ENCODE measurements at regions not wholly inside any gene's neighbourhood (a gene's known extent, or its start where the extent isn't known, plus 50 kb on each side); places are given as distances from the start of the nearest gene placed in this dataset.

- BruUV-seq (replicated peaks), result no TSS peak
These were observed 304.2 kb upstream of the LMCD1 start for GRCh38 chr3:8197384-8197783.

DNA sequence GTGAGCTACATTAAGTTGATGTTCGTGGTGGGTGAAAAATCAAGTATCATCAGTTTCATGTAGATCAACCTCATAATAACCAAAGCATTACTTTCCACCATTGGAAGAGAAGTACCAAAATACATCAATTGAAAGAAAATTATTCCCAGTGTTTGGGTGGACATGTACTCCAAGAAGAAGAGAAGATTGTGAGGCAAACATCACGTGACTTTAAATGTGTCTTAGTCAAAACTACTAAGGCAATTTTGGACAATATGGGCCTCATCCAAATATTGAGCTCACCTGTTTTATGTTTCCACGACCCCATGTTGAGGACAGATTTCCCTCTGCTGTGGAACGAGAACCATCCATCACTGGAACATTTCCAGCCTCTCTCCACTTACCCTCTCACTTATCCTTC lies 303.0 kb upstream of the LMCD1 start:
- Histone ChIP-seq H3K9me3 (replicated peaks; ENCODE audit: control insufficient read depth, insufficient read depth, low read length) (no peaks in the 10 kb centered on the region), H3K9me1 (replicated peaks; ENCODE audit: control insufficient read depth, extremely low read depth, insufficient read depth, low read length) (no peaks in the 10 kb centered on the region), H3K4me3 (replicated peaks in 1 of 3; ENCODE audit: insufficient read depth in 1 of 3, low read depth in 1 of 3, low read length in 3 of 3) (no peak overlapping the region), H3K27ac (ENCODE audit: insufficient read depth, low read depth, low read length) (no peak overlapping the region), H4K20me1 (replicated peaks; ENCODE audit: control insufficient read depth, extremely low read depth, insufficient read depth, low read length) (no peaks in the 10 kb centered on the region), H3K4me2 (ENCODE audit: insufficient read depth, low read length) (no peak overlapping the region), H3K79me2 (ENCODE audit: control insufficient read depth, insufficient read depth, low read length) (no peaks in the 10 kb centered on the region), H3K27me3 (ENCODE audit: control insufficient read depth in 2 of 2, insufficient read depth in 2 of 2, low read length in 2 of 2) (no peaks in the 10 kb centered on the region), H3K36me3 (ENCODE audit: control insufficient read depth in 2 of 2, extremely low read depth in 1 of 2, insufficient read depth in 2 of 2, low read length in 2 of 2) (no peaks in the 10 kb centered on the region), H2AFZ (ENCODE audit: low read depth, low read length) (no peak overlapping the region), H3K9ac (replicated peaks; ENCODE audit: extremely low read depth, insufficient read depth, low read length) (no peak overlapping the region), H3K4me1 (ENCODE audit: control insufficient read depth, extremely low read depth, insufficient read depth, low read length) (no peaks in the 10 kb centered on the region)
- TF ChIP-seq, protein P1, sequence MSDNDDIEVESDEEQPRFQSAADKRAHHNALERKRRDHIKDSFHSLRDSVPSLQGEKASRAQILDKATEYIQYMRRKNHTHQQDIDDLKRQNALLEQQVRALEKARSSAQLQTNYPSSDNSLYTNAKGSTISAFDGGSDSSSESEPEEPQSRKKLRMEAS (IDR thresholded peaks at IDR 0.05; ENCODE audit: insufficient read depth, insufficient read length), result no peak
- no peak for TF ChIP-seq JUN (IDR thresholded peaks at IDR 0.05; ENCODE audit: borderline replicate concordance, insufficient read depth, insufficient read length, low read depth)
- TF ChIP-seq, protein P2, sequence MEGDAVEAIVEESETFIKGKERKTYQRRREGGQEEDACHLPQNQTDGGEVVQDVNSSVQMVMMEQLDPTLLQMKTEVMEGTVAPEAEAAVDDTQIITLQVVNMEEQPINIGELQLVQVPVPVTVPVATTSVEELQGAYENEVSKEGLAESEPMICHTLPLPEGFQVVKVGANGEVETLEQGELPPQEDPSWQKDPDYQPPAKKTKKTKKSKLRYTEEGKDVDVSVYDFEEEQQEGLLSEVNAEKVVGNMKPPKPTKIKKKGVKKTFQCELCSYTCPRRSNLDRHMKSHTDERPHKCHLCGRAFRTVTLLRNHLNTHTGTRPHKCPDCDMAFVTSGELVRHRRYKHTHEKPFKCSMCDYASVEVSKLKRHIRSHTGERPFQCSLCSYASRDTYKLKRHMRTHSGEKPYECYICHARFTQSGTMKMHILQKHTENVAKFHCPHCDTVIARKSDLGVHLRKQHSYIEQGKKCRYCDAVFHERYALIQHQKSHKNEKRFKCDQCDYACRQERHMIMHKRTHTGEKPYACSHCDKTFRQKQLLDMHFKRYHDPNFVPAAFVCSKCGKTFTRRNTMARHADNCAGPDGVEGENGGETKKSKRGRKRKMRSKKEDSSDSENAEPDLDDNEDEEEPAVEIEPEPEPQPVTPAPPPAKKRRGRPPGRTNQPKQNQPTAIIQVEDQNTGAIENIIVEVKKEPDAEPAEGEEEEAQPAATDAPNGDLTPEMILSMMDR (IDR thresholded peaks at IDR 0.05; ENCODE audit: extremely low read depth in 1 of 2, insufficient read depth in 1 of 2, low read depth in 1 of 2, low read length in 2 of 2), result no peak
- no peak for TF ChIP-seq POLR2A (IDR thresholded peaks at IDR 0.05; ENCODE audit: low read depth, low read length)
- TF ChIP-seq EZH2 (IDR thresholded peaks at IDR 0.05; ENCODE audit: borderline replicate concordance, low read depth, low read length, severe bottlenecking), result no peak
- no peak for TF ChIP-seq MYC (IDR thresholded peaks at IDR 0.05; ENCODE audit: low read depth, low read length)
- TF ChIP-seq POLR2AphosphoS5 (IDR thresholded peaks at IDR 0.05; ENCODE audit: insufficient read depth, low read depth, low read length), result no peak
- TF ChIP-seq GATA2 (IDR thresholded peaks at IDR 0.05; ENCODE audit: insufficient read depth, insufficient read length, low read depth, low read length), result no peak
- no peak for TF ChIP-seq FOS (IDR thresholded peaks at IDR 0.05; ENCODE audit: borderline replicate concordance, insufficient read depth, low read length)
- ChIA-PET CTCF (no interaction called here), POLR2A (no interaction called here)
- intact Hi-C loops (cut with micrococcal nuclease) (no loop called here), dilution Hi-C loops (cut with MboI; ENCODE audit: extremely low pct_ligation_motif_present, low sequenced_read_pairs) (no loop called here)
- no peak for FAIRE-seq
- no peak for DNase-seq (ENCODE audit: low read depth, low spot score)
- no TSS peak for BruUV-seq (replicated peaks)

More at GRCh38 chr3:8197384-8197783, 304.2 kb upstream of the LMCD1 start:
- intact Hi-C loops (cut with micrococcal nuclease) (no loop called here), dilution Hi-C loops (cut with MboI; ENCODE audit: extremely low pct_ligation_motif_present, low sequenced_read_pairs) (no loop called here)
- Histone ChIP-seq H3K4me2 (ENCODE audit: insufficient read depth, low read length) (no peak overlapping the region), H3K9ac (replicated peaks; ENCODE audit: extremely low read depth, insufficient read depth, low read length) (no peak overlapping the region), H3K4me1 (ENCODE audit: control insufficient read depth, extremely low read depth, insufficient read depth, low read length) (no peaks in the 10 kb centered on the region), H2AFZ (ENCODE audit: low read depth, low read length) (no peak overlapping the region), H3K9me1 (replicated peaks; ENCODE audit: control insufficient read depth, extremely low read depth, insufficient read depth, low read length) (no peaks in the 10 kb centered on the region), H3K36me3 (ENCODE audit: control insufficient read depth in 2 of 2, extremely low read depth in 1 of 2, insufficient read depth in 2 of 2, low read length in 2 of 2) (no peaks in the 10 kb centered on the region), H3K27me3 (ENCODE audit: control insufficient read depth in 2 of 2, insufficient read depth in 2 of 2, low read length in 2 of 2) (no peaks in the 10 kb centered on the region), H3K4me3 (replicated peaks in 1 of 3; ENCODE audit: insufficient read depth in 1 of 3, low read depth in 1 of 3, low read length in 3 of 3) (no peak overlapping the region), H4K20me1 (replicated peaks; ENCODE audit: control insufficient read depth, extremely low read depth, insufficient read depth, low read length) (no peaks in the 10 kb centered on the region), H3K27ac (ENCODE audit: insufficient read depth, low read depth, low read length) (no peak overlapping the region), H3K79me2 (ENCODE audit: control insufficient read depth, insufficient read depth, low read length) (no peaks in the 10 kb centered on the region), H3K9me3 (replicated peaks; ENCODE audit: control insufficient read depth, insufficient read depth, low read length) (no peaks in the 10 kb centered on the region)
- TF ChIP-seq FOS (IDR thresholded peaks at IDR 0.05; ENCODE audit: borderline replicate concordance, insufficient read depth, low read length) (no peak), EZH2 (IDR thresholded peaks at IDR 0.05; ENCODE audit: borderline replicate concordance, low read depth, low read length, severe bottlenecking) (no peak), JUN (IDR thresholded peaks at IDR 0.05; ENCODE audit: borderline replicate concordance, insufficient read depth, insufficient read length, low read depth) (no peak)
- TF ChIP-seq, protein P1 (IDR thresholded peaks at IDR 0.05; ENCODE audit: insufficient read depth, insufficient read length), result no peak
- no peak for DNase-seq (ENCODE audit: low read depth, low spot score)
- ChIA-PET POLR2A (no interaction called here), CTCF (no interaction called here)
- FAIRE-seq, result no peak

Measured in endothelial cell of umbilical vein (primary cell).